K562 (cell line): ENCODE measurements at regions not wholly inside any gene's neighbourhood (a gene's known extent, or its start where the extent isn't known, plus 50 kb on each side); places are given as distances from the start of the nearest gene placed in this dataset.
A peak's percentile ranks its signal among the peaks of the same experiment; 100 is the strongest.

ENCODE experiments used
- ATAC-seq: fragments of 200-7000 bp; cut with Tn5 transposase; 3 replicates; pipeline ENCODE4 v1.9.1; 2020; ENCODE audit warnings: moderate library complexity
- BruUV-seq: library from RNA; stranded (reverse); fragments of 400-500 nt; replicated peaks from 2 replicates; lab custom pipeline; 2021; lab: Mats Ljungman, UMichigan
- CTCF ChIA-PET: fragments of 300-600 bp; formaldehyde crosslinking; extraction: SDS; loops from one replicate; lab custom pipeline; 2021; ENCODE audit warnings: low intra/inter-chr PET ratio; lab: Yijun Ruan, JAX
- POLR2A ChIA-PET: fragments of 300-600, 350-650 bp; sonication (Branson Sonifier 250); formaldehyde crosslinking; extraction: SDS; loops from one replicate; lab custom pipeline; 2021; ENCODE audit warnings: antibody characterized with exemption, inconsistent platforms; lab: Yijun Ruan, JAX
- DNase-seq, 4 experiments: peaks; one replicate each; pipeline versions ENCODE4 v3.0.0 to v3.0.0-alpha.2; 2011 to 2018; ENCODE audit warnings: low spot score in 3 of 4, mixed read lengths in 3 of 4; ENCODE audit errors: extremely low read depth in 1 of 4
- FAIRE-seq: peaks from 2 replicates; lab custom pipeline; 2011; peaks lifted over from hg19 to GRCh38; lab: Jason Lieb, UNC
- H2AFZ ChIP-seq: 2 replicates; pipeline ENCODE4 v1.6.0; 2011; ENCODE audit warnings: low read depth, low read length, control low read depth, inconsistent platforms
- H3K27ac ChIP-seq: fragments of 200-600 bp; 3 replicates; pipeline ENCODE4 v1.8.0; 2011; ENCODE audit warnings: low read depth, mild to moderate bottlenecking, control low read depth, inconsistent platforms, low read length, moderate library complexity, mixed read lengths; ENCODE audit errors: extremely low read depth
- H3K27me3 ChIP-seq, 2 experiments: fragments of 300-600 bp in 1 of 2; 2 replicates in 1 of 2; 3 replicates in 1 of 2; pipeline versions ENCODE4 v1.6.0 to v1.8.0; 2011; ENCODE audit warnings: inconsistent platforms in 2 of 2, low read length in 2 of 2, mild to moderate bottlenecking in 1 of 2, mixed read lengths in 1 of 2, moderate library complexity in 1 of 2; ENCODE audit not compliant: control insufficient read depth in 2 of 2, insufficient read depth in 2 of 2
- H3K36me3 ChIP-seq: fragments of 300-600 bp; 3 replicates; pipeline ENCODE4 v1.8.0; 2011; ENCODE audit warnings: mild to moderate bottlenecking, low read length, inconsistent platforms; ENCODE audit not compliant: control insufficient read depth, insufficient read depth
- H3K4me1 ChIP-seq, 2 experiments: fragments of 200-600 bp in 1 of 2; replicated peaks in 1 of 2; 2 replicates in 1 of 2; 3 replicates in 1 of 2; pipeline versions ENCODE4 v1.5.1 to v1.8.0; 2011; ENCODE audit warnings: inconsistent platforms in 2 of 2, low read length in 2 of 2, mild to moderate bottlenecking in 1 of 2, mixed read lengths in 1 of 2, moderate library complexity in 1 of 2; ENCODE audit not compliant: control insufficient read depth in 2 of 2, insufficient read depth in 2 of 2
- H3K4me2 ChIP-seq: 2 replicates; pipeline ENCODE4 v1.6.1; 2011; ENCODE audit warnings: low read length, control low read depth, inconsistent platforms, mixed read lengths; ENCODE audit not compliant: insufficient read depth
- H3K4me3 ChIP-seq: fragments of 200-600 bp; sonication (generic), shearing (Covaris generic); 2 replicates; pipeline ENCODE4 v1.5.1; 2016; ENCODE audit warnings: control low read depth, inconsistent platforms
- H3K79me2 ChIP-seq: fragments of 200-600 bp; 3 replicates; pipeline ENCODE4 v1.8.0; 2011; ENCODE audit warnings: low read length, inconsistent platforms; ENCODE audit not compliant: control insufficient read depth, insufficient read depth
- H3K9ac ChIP-seq, 2 experiments: 2 replicates each; pipeline versions ENCODE4 v1.6.0 to v1.6.1; 2011; ENCODE audit warnings: low read depth in 2 of 2, low read length in 2 of 2, control low read depth in 1 of 2, inconsistent platforms in 1 of 2, mild to moderate bottlenecking in 1 of 2, mixed read lengths in 1 of 2; ENCODE audit not compliant: insufficient read depth in 1 of 2
- H3K9me1 ChIP-seq: one replicate; pipeline ENCODE4 v1.6.0; 2011; ENCODE audit warnings: inconsistent platforms, mild to moderate bottlenecking, low read length, moderate library complexity; ENCODE audit not compliant: control insufficient read depth, insufficient read depth
- H3K9me3 ChIP-seq: replicated peaks from 2 replicates; pipeline ENCODE4 v1.5.1; 2011; ENCODE audit warnings: low read depth, low read length, inconsistent platforms; ENCODE audit not compliant: control insufficient read depth, insufficient read depth
- H4K20me1 ChIP-seq: replicated peaks from 2 replicates; pipeline ENCODE4 v1.6.1; 2011; ENCODE audit warnings: low read length, inconsistent platforms, mixed read lengths; ENCODE audit not compliant: control insufficient read depth, insufficient read depth
- ADNP ChIP-seq: fragments of 200-800 bp; sonication (Bioruptor generic); IDR thresholded peaks from 2 replicates; pipeline ENCODE4 v1.6.1; 2016; ENCODE audit warnings: missing genetic modification characterization, missing compliant biosample characterization
- CHD4 ChIP-seq: fragments of 200-600 bp; sonication (generic); IDR thresholded peaks from 3 replicates; pipeline ENCODE4 v1.6.1; 2012; ENCODE audit warnings: low read depth, mild to moderate bottlenecking, mixed read lengths, low read length, inconsistent platforms; ENCODE audit not compliant: insufficient read depth, insufficient replicate concordance, poor library complexity, severe bottlenecking
- DPF2 ChIP-seq: fragments of 450-650 bp; IDR thresholded peaks from 2 replicates; pipeline ENCODE4 v1.6.1; 2016
- NR2F6 ChIP-seq: fragments of 450-650 bp; formaldehyde crosslinking; IDR thresholded peaks from 2 replicates; pipeline ENCODE4 v1.4.0; 2020; ENCODE audit warnings: mild to moderate bottlenecking
- NRF1 ChIP-seq, 2 experiments: fragments of 450-650 bp; IDR thresholded peaks in 1 of 2; conservative IDR thresholded peaks in 1 of 2; 2 replicates each; pipeline ENCODE4 v1.6.1; 2014; ENCODE audit warnings: mild to moderate bottlenecking in 2 of 2
- NUFIP1 ChIP-seq: fragments of 450-650 bp; IDR thresholded peaks from 2 replicates; pipeline ENCODE4 v1.6.1; 2018; ENCODE audit not compliant: partially characterized antibody
- TEAD4 ChIP-seq, 2 experiments: sonication (generic) in 1 of 2; formaldehyde crosslinking in 1 of 2; IDR thresholded peaks; 2 replicates each; pipeline versions ENCODE4 v1.6.1 to v1.8.0; 2012 to 2022; ENCODE audit warnings: borderline replicate concordance in 1 of 2, inconsistent platforms in 1 of 2, low read length in 1 of 2, mild to moderate bottlenecking in 1 of 2, missing genetic modification reagents in 1 of 2
- TGIF2 ChIP-seq: sonication (generic); formaldehyde crosslinking; IDR thresholded peaks from 2 replicates; pipeline ENCODE4 v1.8.1; 2022; ENCODE audit warnings: mild to moderate bottlenecking, missing genetic modification reagents, moderate library complexity
- ZFPM2 ChIP-seq: fragments of 250-450 bp; sonication (Bioruptor Pico); IDR thresholded peaks from 2 replicates; pipeline ENCODE4 v1.5.1; 2022; ENCODE audit warnings: mild to moderate bottlenecking
- ZNF239 ChIP-seq: fragments of 250-450 bp; sonication (Bioruptor Pico); IDR thresholded peaks from 2 replicates; pipeline ENCODE4 v1.4.0; 2020; ENCODE audit warnings: mild to moderate bottlenecking
- WGBS: fragments of 100-300 bp; shearing (Covaris generic); methylation state at CpG from one replicate; pipeline ENCODE4 v1.1.6; 2016; ENCODE audit warnings: low coverage, mixed read lengths; ENCODE audit not compliant: insufficient coverage; ENCODE audit errors: missing lambda C conversion rate; 5-methylcytosine and 5-hydroxymethylcytosine counted together
- in situ Hi-C: fragments of 300-500 bp; cut with MboI; formaldehyde crosslinking; loops from 4 replicates; pipeline ENCODE4 v1.15.0; 2018; ENCODE audit warnings: inconsistent platforms, mixed read lengths
- intact Hi-C: fragments of 100-400 bp; cut with micrococcal nuclease; formaldehyde crosslinking; loops from 2 replicates; pipeline ENCODE4 v1.14.2; 2022
- TF ChIP-seq, protein P1 (sequence below), 2 experiments: fragments of 450-650 bp; conservative IDR thresholded peaks; 2 replicates each; pipeline ENCODE4 v1.6.1; 2017; ENCODE audit warnings: mild to moderate bottlenecking in 2 of 2, moderate library complexity in 2 of 2

DNA sequence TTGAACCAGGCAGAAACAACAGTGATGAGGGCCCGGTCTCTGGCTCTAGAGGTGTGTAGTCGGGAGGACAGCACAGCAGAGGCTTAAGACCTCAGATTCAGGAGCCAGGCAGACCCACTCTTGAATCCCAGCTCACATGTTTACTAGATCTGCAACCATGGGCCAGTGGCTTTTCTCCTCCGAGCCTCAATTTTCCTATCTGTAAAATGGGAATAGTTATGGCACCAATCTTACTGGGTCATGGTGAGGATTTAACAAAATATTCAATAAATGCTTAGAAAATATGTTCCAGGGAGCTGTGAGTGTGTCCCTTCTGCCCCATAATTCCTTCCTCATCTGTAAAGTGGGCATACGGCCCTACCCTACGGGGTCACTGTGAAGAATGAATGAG, 506.9 kb downstream of the SHQ1 start (continued):
- TF ChIP-seq NRF1 (conservative IDR thresholded peaks at IDR 0.05 in 1 of 2, IDR thresholded peaks at IDR 0.05 in 1 of 2) = no peak
- peak; percentile 82 for TF ChIP-seq ADNP (tag)
- no peak for TF ChIP-seq ZFPM2 (CRISPR knock-in tag)
- no peak for TF ChIP-seq TGIF2 (CRISPR knock-in tag)
- TF ChIP-seq ZNF239 (CRISPR knock-in tag) = no peak

DNA sequence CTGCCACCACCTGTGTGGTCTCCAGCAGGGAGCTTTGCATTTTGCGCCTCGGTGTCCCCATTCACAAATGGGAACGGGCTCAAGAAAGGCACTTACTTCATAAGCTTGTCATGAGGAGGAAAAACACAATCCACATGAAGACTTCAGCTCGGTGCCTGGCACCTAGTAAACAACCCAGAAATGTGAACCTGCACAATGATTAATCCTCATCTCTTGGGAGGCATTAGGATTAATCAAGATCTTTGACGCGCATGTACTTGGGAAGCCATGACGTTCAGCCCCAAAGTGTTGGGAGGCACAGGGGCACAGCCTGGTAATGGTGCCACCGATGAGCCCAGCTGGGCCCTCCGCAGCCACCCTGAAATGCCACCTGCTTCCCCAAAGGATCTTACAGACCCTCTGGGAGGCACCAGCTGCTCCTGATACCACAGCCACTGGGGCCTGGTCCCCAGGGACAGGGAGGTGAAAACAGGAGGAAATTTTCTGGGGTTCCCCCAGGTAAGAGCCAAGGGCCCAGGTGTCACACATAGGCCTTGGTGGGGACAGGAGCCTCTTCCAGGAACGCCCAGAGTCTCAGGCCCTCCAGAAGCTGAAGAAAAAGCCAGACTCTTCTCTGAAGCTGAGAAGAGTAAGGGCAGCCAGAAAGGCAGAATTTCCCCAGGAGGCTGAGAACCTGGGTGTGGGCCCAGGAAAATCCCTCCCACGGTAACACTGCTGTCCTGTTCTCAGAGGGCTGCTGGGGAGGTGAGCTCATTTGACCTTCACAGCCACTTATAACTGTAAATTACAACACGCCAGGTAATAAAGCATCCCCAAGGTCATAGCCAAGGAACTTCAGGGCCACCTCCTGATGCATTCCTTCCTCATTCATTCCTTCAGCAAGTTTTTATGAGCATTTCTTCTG, 507.5 kb downstream of the SHQ1 start:
- CTCF ChIA-PET = no interaction called here

More for the DNA sequence above, 507.5 kb downstream of the SHQ1 start:
- Histone ChIP-seq H3K9me1 (peaks cover 2% of the 10 kb centered on the region), H3K9me3 (no peaks in the 10 kb centered on the region; the same call in 1 of the 2 replicates), H3K27ac (no peak overlapping the region), H3K27me3 (no peaks in the 10 kb centered on the region), H4K20me1 (no peaks in the 10 kb centered on the region), H3K4me2 (no peak overlapping the region), H3K4me3 (no peak overlapping the region), H3K79me2 (no peaks in the 10 kb centered on the region), H3K4me1 (peaks cover 40 to 41% of the 10 kb centered on the region in 2 experiments), H2AFZ (no peak overlapping the region), H3K36me3 (no peaks in the 10 kb centered on the region), H3K9ac (peak overlapping the region in 1 of 2 experiments; percentile 65; a peak in 1 of 4 replicates)
- no peak for ATAC-seq
- in situ Hi-C loops = no loop called here
- 72% methylated on average over 5 of the region's 12 CpGs for WGBS
- TF ChIP-seq, protein P1, sequence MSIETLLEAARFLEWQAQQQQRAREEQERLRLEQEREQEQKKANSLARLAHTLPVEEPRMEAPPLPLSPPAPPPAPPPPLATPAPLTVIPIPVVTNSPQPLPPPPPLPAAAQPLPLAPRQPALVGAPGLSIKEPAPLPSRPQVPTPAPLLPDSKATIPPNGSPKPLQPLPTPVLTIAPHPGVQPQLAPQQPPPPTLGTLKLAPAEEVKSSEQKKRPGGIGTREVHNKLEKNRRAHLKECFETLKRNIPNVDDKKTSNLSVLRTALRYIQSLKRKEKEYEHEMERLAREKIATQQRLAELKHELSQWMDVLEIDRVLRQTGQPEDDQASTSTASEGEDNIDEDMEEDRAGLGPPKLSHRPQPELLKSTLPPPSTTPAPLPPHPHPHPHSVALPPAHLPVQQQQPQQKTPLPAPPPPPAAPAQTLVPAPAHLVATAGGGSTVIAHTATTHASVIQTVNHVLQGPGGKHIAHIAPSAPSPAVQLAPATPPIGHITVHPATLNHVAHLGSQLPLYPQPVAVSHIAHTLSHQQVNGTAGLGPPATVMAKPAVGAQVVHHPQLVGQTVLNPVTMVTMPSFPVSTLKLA (conservative IDR thresholded peaks at IDR 0.05) = no peak
- TF ChIP-seq NUFIP1 (no peak), NR2F6 (CRISPR knock-in tag) (no peak), TEAD4 (IDR thresholded peaks at IDR 0.05; ENCODE audit: low read length) (no peak), TEAD4 (CRISPR knock-in tag; IDR thresholded peaks at IDR 0.05; ENCODE audit: borderline replicate concordance) (no peak), CHD4 (no peak), DPF2 (no peak)
- DNase-seq = no peak
- POLR2A ChIA-PET = interaction anchor here (0.8 to 1.4 kb wide), 2 partner anchors 15 to 176 kb away, joined by 3 read pairs; no protein-coding TSS in a partner anchor
- no peak for FAIRE-seq
- intact Hi-C loops = no loop called here
- no TSS peak for BruUV-seq
